ENCODE measurements at regions not wholly inside any gene's neighbourhood (a gene's known extent, or its start where the extent isn't known, plus 50 kb on each side); places are given as distances from the start of the nearest gene placed in this dataset.

DNA sequence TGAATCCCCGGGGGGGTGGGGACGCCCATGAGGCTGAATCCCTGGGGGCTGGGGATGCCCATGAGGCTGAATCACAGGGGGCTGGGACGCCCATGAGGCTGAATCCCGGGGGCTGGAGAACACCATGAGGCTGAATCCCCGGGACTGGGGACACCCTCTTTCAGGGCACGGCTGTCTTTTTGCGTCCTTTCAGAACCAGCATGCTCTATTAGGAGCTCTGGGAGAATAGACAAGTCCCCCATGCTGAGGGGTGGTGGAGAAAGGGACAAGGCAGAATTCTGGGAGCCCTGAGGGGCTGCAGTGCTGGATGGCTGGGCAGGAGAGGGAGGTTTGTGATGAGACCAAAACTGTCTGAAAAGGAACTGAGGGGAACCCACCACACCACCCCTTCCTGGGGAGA lies 257.3 kb upstream of the TCERG1L start:
- TF ChIP-seq POLR2A (IDR thresholded peaks at IDR 0.05), result no peak
- TF ChIP-seq, protein P1, sequence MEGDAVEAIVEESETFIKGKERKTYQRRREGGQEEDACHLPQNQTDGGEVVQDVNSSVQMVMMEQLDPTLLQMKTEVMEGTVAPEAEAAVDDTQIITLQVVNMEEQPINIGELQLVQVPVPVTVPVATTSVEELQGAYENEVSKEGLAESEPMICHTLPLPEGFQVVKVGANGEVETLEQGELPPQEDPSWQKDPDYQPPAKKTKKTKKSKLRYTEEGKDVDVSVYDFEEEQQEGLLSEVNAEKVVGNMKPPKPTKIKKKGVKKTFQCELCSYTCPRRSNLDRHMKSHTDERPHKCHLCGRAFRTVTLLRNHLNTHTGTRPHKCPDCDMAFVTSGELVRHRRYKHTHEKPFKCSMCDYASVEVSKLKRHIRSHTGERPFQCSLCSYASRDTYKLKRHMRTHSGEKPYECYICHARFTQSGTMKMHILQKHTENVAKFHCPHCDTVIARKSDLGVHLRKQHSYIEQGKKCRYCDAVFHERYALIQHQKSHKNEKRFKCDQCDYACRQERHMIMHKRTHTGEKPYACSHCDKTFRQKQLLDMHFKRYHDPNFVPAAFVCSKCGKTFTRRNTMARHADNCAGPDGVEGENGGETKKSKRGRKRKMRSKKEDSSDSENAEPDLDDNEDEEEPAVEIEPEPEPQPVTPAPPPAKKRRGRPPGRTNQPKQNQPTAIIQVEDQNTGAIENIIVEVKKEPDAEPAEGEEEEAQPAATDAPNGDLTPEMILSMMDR (IDR thresholded peaks at IDR 0.05), result no peak

Data from Peyer's patch (tissue), 4 donors.